H1 (cell line): ENCODE measurements at regions not wholly inside any gene's neighbourhood (a gene's known extent, or its start where the extent isn't known, plus 50 kb on each side); places are given as distances from the start of the nearest gene placed in this dataset.

Source experiments
- CTCF ChIA-PET: fragments of 300-600 bp; sonication (Branson Sonifier 250); formaldehyde crosslinking; loops from one replicate; lab custom pipeline; 2021; ENCODE audit not compliant: partially characterized antibody; lab: Charles Lee
- POLR2A ChIA-PET: fragments of 300-600 bp; sonication (Branson Sonifier 250); formaldehyde crosslinking; loops from one replicate; lab custom pipeline; 2021; ENCODE audit warnings: inconsistent platforms; ENCODE audit not compliant: partially characterized antibody; lab: Charles Lee
- DNase-seq, 2 experiments: peaks; one replicate each; pipeline versions ENCODE4 v3.0.0 to v3.0.0-alpha.2; 2010 to 2022; ENCODE audit warnings: low spot score in 2 of 2, low read depth in 1 of 2, mixed read lengths in 1 of 2
- FAIRE-seq: peaks from 2 replicates; lab custom pipeline; 2011; peaks lifted over from hg19 to GRCh38; lab: Jason Lieb, UNC
- H2AFZ ChIP-seq: 2 replicates; pipeline ENCODE4 v1.8.1; 2012; ENCODE audit warnings: low read length, inconsistent platforms
- H2AK5ac ChIP-seq: 2 replicates; pipeline ENCODE4 v1.6.1; 2013; ENCODE audit warnings: low read depth, low read length
- H2BK120ac ChIP-seq: replicated peaks from 2 replicates; pipeline ENCODE3; 2013; ENCODE audit warnings: low read depth, low read length, inconsistent platforms
- H2BK12ac ChIP-seq: 2 replicates; pipeline ENCODE4 v1.6.1; 2013; ENCODE audit warnings: low read depth, low read length
- H2BK15ac ChIP-seq: 2 replicates; pipeline ENCODE4 v1.6.1; 2013; ENCODE audit warnings: low read length
- H2BK20ac ChIP-seq: 2 replicates; pipeline ENCODE4 v1.6.1; 2013; ENCODE audit warnings: low read length
- H2BK5ac ChIP-seq: 2 replicates; pipeline ENCODE4 v1.6.1; 2013; ENCODE audit warnings: low read depth, low read length
- H3K14ac ChIP-seq: 2 replicates; pipeline ENCODE4 v1.6.1; 2013; ENCODE audit warnings: inconsistent platforms; ENCODE audit not compliant: insufficient read length
- H3K18ac ChIP-seq: 2 replicates; pipeline ENCODE4 v1.6.1; 2013; ENCODE audit warnings: low read length; ENCODE audit errors: extremely low read depth
- H3K23ac ChIP-seq: 2 replicates; pipeline ENCODE4 v1.6.1; 2013; ENCODE audit warnings: inconsistent platforms; ENCODE audit not compliant: insufficient read length
- H3K23me2 ChIP-seq: 2 replicates; pipeline ENCODE4 v1.6.1; 2013; ENCODE audit warnings: low read depth, low read length
- H3K27ac ChIP-seq: 2 replicates; pipeline ENCODE4 v1.6.1; 2011; ENCODE audit warnings: low read depth, low read length, inconsistent platforms
- H3K27me3 ChIP-seq, 4 experiments: replicated peaks in 1 of 4; 1 replicate in 1 of 4; 2 replicates in 3 of 4; pipeline versions ENCODE4 v1.6.1 to v1.8.1; 2011 to 2013; ENCODE audit warnings: low read length in 3 of 4, mild to moderate bottlenecking in 3 of 4, inconsistent platforms in 2 of 4, mixed read lengths in 2 of 4, moderate library complexity in 1 of 4; ENCODE audit not compliant: control insufficient read depth in 3 of 4, insufficient read depth in 3 of 4; ENCODE audit errors: extremely low read depth in 1 of 4
- H3K36me3 ChIP-seq, 4 experiments: 2 replicates each; pipeline versions ENCODE4 v1.6.1 to v1.8.1; 2011 to 2013; ENCODE audit warnings: mild to moderate bottlenecking in 4 of 4, low read length in 3 of 4, moderate library complexity in 2 of 4, control low read depth in 1 of 4, inconsistent platforms in 1 of 4; ENCODE audit not compliant: insufficient read depth in 4 of 4, control insufficient read depth in 2 of 4
- H3K4ac ChIP-seq: replicated peaks from 2 replicates; pipeline ENCODE3; 2013; ENCODE audit warnings: low read length, low read depth, mixed read lengths, inconsistent platforms; ENCODE audit not compliant: insufficient read length
- H3K4me1 ChIP-seq, 4 experiments: replicated peaks in 1 of 4; 1 replicate in 1 of 4; 2 replicates in 3 of 4; pipeline versions ENCODE4 v1.6.1 to v1.8.1; 2011 to 2013; ENCODE audit warnings: low read length in 3 of 4, inconsistent platforms in 2 of 4, mixed read lengths in 1 of 4; ENCODE audit not compliant: insufficient read depth in 4 of 4, control insufficient read depth in 3 of 4
- H3K4me2 ChIP-seq, 2 experiments: 2 replicates each; pipeline versions ENCODE4 v1.6.1 to v1.8.1; 2011 to 2013; ENCODE audit warnings: low read depth in 2 of 2, low read length in 2 of 2, control low read depth in 1 of 2, inconsistent platforms in 1 of 2, mild to moderate bottlenecking in 1 of 2; ENCODE audit not compliant: insufficient read depth in 1 of 2
- H3K4me3 ChIP-seq, 4 experiments: fragments of 200-600, 300-600 bp in 1 of 4; sonication (generic), shearing (Covaris generic), sonication (Bioruptor Twin) in 1 of 4; 2 replicates each; pipeline versions ENCODE4 v1.5.1 to v1.8.1; 2011 to 2016; ENCODE audit warnings: low read length in 4 of 4, low read depth in 3 of 4, control low read depth in 2 of 4, inconsistent platforms in 2 of 4, mild to moderate bottlenecking in 2 of 4, mixed read lengths in 1 of 4, moderate library complexity in 1 of 4; ENCODE audit not compliant: insufficient read depth in 2 of 4; ENCODE audit errors: extremely low read depth in 1 of 4
- H3K56ac ChIP-seq: replicated peaks from 2 replicates; pipeline ENCODE3; 2013; ENCODE audit warnings: low read depth, mild to moderate bottlenecking, mixed read lengths, low read length, inconsistent platforms; ENCODE audit not compliant: insufficient read length
- H3K79me1 ChIP-seq: 2 replicates; pipeline ENCODE4 v1.6.1; 2013; ENCODE audit warnings: low read depth, low read length, control low read depth
- H3K79me2 ChIP-seq, 2 experiments: 2 replicates each; pipeline versions ENCODE4 v1.6.1 to v1.8.1; 2012 to 2013; ENCODE audit warnings: low read length in 2 of 2, mild to moderate bottlenecking in 2 of 2, inconsistent platforms in 1 of 2; ENCODE audit not compliant: insufficient read depth in 2 of 2, control insufficient read depth in 1 of 2
- H3K9ac ChIP-seq, 4 experiments: replicated peaks in 1 of 4; 1 replicate in 1 of 4; 2 replicates in 3 of 4; pipeline versions ENCODE4 v1.6.1 to v1.8.1; 2011 to 2013; ENCODE audit warnings: low read depth in 3 of 4, low read length in 3 of 4, control low read depth in 2 of 4, mild to moderate bottlenecking in 2 of 4, moderate library complexity in 2 of 4, inconsistent platforms in 1 of 4; ENCODE audit errors: extremely low read depth in 1 of 4
- H3K9me3 ChIP-seq, 2 experiments: 2 replicates each; pipeline versions ENCODE4 v1.6.1 to v1.8.1; 2012 to 2013; ENCODE audit warnings: mild to moderate bottlenecking in 2 of 2, moderate library complexity in 2 of 2, control low read depth in 1 of 2, inconsistent platforms in 1 of 2, low read depth in 1 of 2, low read length in 1 of 2, mixed read lengths in 1 of 2; ENCODE audit not compliant: insufficient read depth in 2 of 2
- H4K20me1 ChIP-seq, 2 experiments: replicated peaks in 1 of 2; 2 replicates each; pipeline versions ENCODE3 to v1.8.1; 2011 to 2013; ENCODE audit warnings: inconsistent platforms in 2 of 2, low read length in 2 of 2, mild to moderate bottlenecking in 1 of 2; ENCODE audit not compliant: insufficient read depth in 2 of 2, control insufficient read depth in 1 of 2
- H4K5ac ChIP-seq: 2 replicates; pipeline ENCODE4 v1.6.1; 2013; ENCODE audit warnings: low read length, low read depth, mixed read lengths, inconsistent platforms; ENCODE audit not compliant: insufficient read length
- H4K8ac ChIP-seq: 2 replicates; pipeline ENCODE4 v1.8.0; 2013; ENCODE audit warnings: mild to moderate bottlenecking, moderate library complexity, low read length, inconsistent platforms; ENCODE audit not compliant: insufficient read depth; ENCODE audit errors: extremely low read depth
- H4K91ac ChIP-seq: replicated peaks from 2 replicates; pipeline ENCODE3; 2013; ENCODE audit warnings: low read length, mixed read lengths, inconsistent platforms; ENCODE audit not compliant: insufficient read length
- BCL11A ChIP-seq, 2 experiments: IDR thresholded peaks; one replicate each; pipeline ENCODE4 v1.6.1; 2011; ENCODE audit warnings: low read depth in 2 of 2, low read length in 2 of 2, mild to moderate bottlenecking in 2 of 2
- BRCA1 ChIP-seq: IDR thresholded peaks from 2 replicates; pipeline ENCODE4 v1.6.1; 2012; ENCODE audit warnings: low read depth, low read length, improper control_type of control experiment
- CBX5 ChIP-seq: fragments of 300-800, 300-1000 bp; sonication (generic); IDR thresholded peaks from 2 replicates; pipeline ENCODE4 v1.7.1; 2016; ENCODE audit warnings: antibody characterized with exemption, low read length, low read depth
- CEBPB ChIP-seq: IDR thresholded peaks from 2 replicates; pipeline ENCODE4 v1.6.1; 2012; ENCODE audit warnings: low read depth, low read length
- CHD1 ChIP-seq: IDR thresholded peaks from 2 replicates; pipeline ENCODE4 v1.6.1; 2012; ENCODE audit warnings: low read depth, low read length, improper control_type of control experiment
- CHD2 ChIP-seq: IDR thresholded peaks from 2 replicates; pipeline ENCODE4 v1.6.1; 2012; ENCODE audit warnings: low read length, improper control_type of control experiment
- EGR1 ChIP-seq: IDR thresholded peaks from 2 replicates; pipeline ENCODE4 v1.6.1; 2011; ENCODE audit warnings: low read depth, low read length, borderline replicate concordance
- FOSL1 ChIP-seq: IDR thresholded peaks from 2 replicates; pipeline ENCODE4 v1.6.1; 2011; ENCODE audit warnings: mild to moderate bottlenecking, low read depth, low read length, moderate library complexity; ENCODE audit not compliant: insufficient read depth
- KDM5A ChIP-seq: fragments of 200-600 bp; IDR thresholded peaks from 2 replicates; pipeline ENCODE4 v1.7.1; 2012; ENCODE audit warnings: mild to moderate bottlenecking, low read length, inconsistent platforms, mixed read lengths
- NRF1 ChIP-seq: IDR thresholded peaks from 2 replicates; pipeline ENCODE4 v1.6.1; 2011; ENCODE audit warnings: mild to moderate bottlenecking, low read depth, low read length, improper control_type of control experiment
- RBBP5 ChIP-seq: IDR thresholded peaks from 2 replicates; pipeline ENCODE4 v1.7.1; 2012; ENCODE audit warnings: low read depth, mild to moderate bottlenecking, inconsistent platforms, low read length, moderate library complexity, borderline replicate concordance
- SP4 ChIP-seq: IDR thresholded peaks from 2 replicates; pipeline ENCODE4 v1.6.1; 2012; ENCODE audit warnings: low read length, inconsistent platforms
- SUZ12 ChIP-seq: fragments of 200-600 bp; sonication (generic); IDR thresholded peaks from 2 replicates; pipeline ENCODE4 v1.6.1; 2012; ENCODE audit warnings: mild to moderate bottlenecking, inconsistent platforms, low read length, moderate library complexity, mixed read lengths
- TCF12 ChIP-seq: IDR thresholded peaks from 2 replicates; pipeline ENCODE4 v1.6.1; 2011; ENCODE audit warnings: low read depth, mild to moderate bottlenecking, low read length
- YY1 ChIP-seq: IDR thresholded peaks from 2 replicates; pipeline ENCODE4 v1.6.1; 2011; ENCODE audit warnings: low read depth, mild to moderate bottlenecking, low read length
- WGBS, 2 experiments: shearing (Covaris generic) in 1 of 2; methylation state at CpG; one replicate each; pipeline versions ENCODE4 v1.1.6 to v1.1.7; 2013 to 2015; ENCODE audit warnings: low lambda C conversion rate in 2 of 2, mixed read lengths in 2 of 2, inconsistent platforms in 1 of 2, low coverage in 1 of 2, missing lambda C conversion rate in 1 of 2; ENCODE audit not compliant: insufficient replicate concordance in 2 of 2, insufficient coverage in 1 of 2, insufficient read length in 1 of 2; ENCODE audit errors: extremely low coverage in 1 of 2, missing lambda C conversion rate in 1 of 2; 5-methylcytosine and 5-hydroxymethylcytosine counted together

GRCh38 chrX:21158678-21159077 is 215.5 kb upstream of the CNKSR2 start:
- TF ChIP-seq CBX5 (no peak), KDM5A (no peak), SP4 (no peak), YY1 (no peak), EGR1 (no peak), CHD2 (no peak), TCF12 (no peak), CEBPB (no peak), CHD1 (no peak), NRF1 (no peak), BCL11A (IDR thresholded peaks at IDR 0.05; ENCODE audit: low read depth in 2 of 2, low read length in 2 of 2) (no peak), SUZ12 (no peak), FOSL1 (no peak), RBBP5 (no peak), BRCA1 (no peak)
- Histone ChIP-seq H2AK5ac (no peak overlapping the region), H4K5ac (no peak overlapping the region), H4K8ac (no peak overlapping the region), H3K79me2 (no peaks in the 10 kb centered on the region), H3K36me3 (no peaks in the 10 kb centered on the region), H3K27me3 (no peaks in the 10 kb centered on the region), H2BK12ac (no peak overlapping the region), H3K4me1 (no peaks in the 10 kb centered on the region; a peak in 2 of 7 replicates), H3K27ac (no peak overlapping the region), H3K4ac (no peak overlapping the region), H4K91ac (no peak overlapping the region), H3K23ac (no peak overlapping the region), H2BK5ac (no peak overlapping the region), H2BK120ac (no peak overlapping the region), H3K79me1 (no peaks in the 10 kb centered on the region), H2BK15ac (no peak overlapping the region), H3K9ac (no peak overlapping the region), H2BK20ac (no peak overlapping the region), H3K14ac (no peak overlapping the region), H3K4me2 (no peak overlapping the region), H3K18ac (no peak overlapping the region), H3K23me2 (no peaks in the 10 kb centered on the region), H3K4me3 (no peak overlapping the region), H4K20me1 (no peaks in the 10 kb centered on the region), H3K9me3 (no peaks in the 10 kb centered on the region), H2AFZ (no peak overlapping the region), H3K56ac (no peak overlapping the region)
- ChIA-PET POLR2A (no interaction called here), CTCF (no interaction called here)
- 56% methylated on average over 4 of the region's 4 CpGs; no CpG with 5 or more reads in 1 of the 2 experiments for WGBS, 2 experiments
- FAIRE-seq, result no peak
- DNase-seq, result no peak
